CD4-positive, alpha-beta T cell treated with Interleukin-1 beta for 1 hour (primary cell): ENCODE measurements at regions not wholly inside any gene's neighbourhood (a gene's known extent, or its start where the extent isn't known, plus 50 kb on each side); places are given as distances from the start of the nearest gene placed in this dataset.

Experiments
- DNase-seq, 2 donors: peaks; one replicate each; pipeline ENCODE4 v3.0.0-alpha.2; 2020 to 2022

- no peak for DNase-seq
Observed at GRCh38 chr5:91235271-91235694, 147.8 kb downstream of the ARRDC3 start.

GRCh38 chr5:91232523-91232922 is 150.6 kb downstream of the ARRDC3 start:
- no peak for DNase-seq

- no peak for DNase-seq
Observed at GRCh38 chr5:91229031-91229727, 153.9 kb downstream of the ARRDC3 start.

- no peak for DNase-seq
Observed at GRCh38 chr5:91228188-91228587, 154.9 kb downstream of the ARRDC3 start.

GRCh38 chr5:91225848-91226686 is 157.1 kb downstream of the ARRDC3 start:
- DNase-seq = peak; percentile 52 to 64

- DNase-seq = no peak
Observed at GRCh38 chr5:91224969-91225368, 158.1 kb downstream of the ARRDC3 start.

GRCh38 chr5:91224456-91224855 is 158.7 kb downstream of the ARRDC3 start:
- no peak for DNase-seq

- no peak for DNase-seq
Observed at GRCh38 chr5:91223886-91224285, 159.2 kb downstream of the ARRDC3 start.

- no peak for DNase-seq
Observed at GRCh38 chr5:91222482-91222881, 160.6 kb downstream of the ARRDC3 start.

GRCh38 chr5:91221917-91222316 is 161.2 kb downstream of the ARRDC3 start:
- DNase-seq = no peak

- peak; percentile 11 to 29 for DNase-seq
Observed at GRCh38 chr5:91219803-91220371, 163.2 kb downstream of the ARRDC3 start.

- peak in 1 of 2 donors; percentile 45 for DNase-seq
Observed at GRCh38 chr5:91219091-91219802, 163.9 kb downstream of the ARRDC3 start.

GRCh38 chr5:91217859-91218258 is 165.3 kb downstream of the ARRDC3 start:
- DNase-seq = no peak

GRCh38 chr5:91214571-91214970 is 168.5 kb downstream of the ARRDC3 start:
- DNase-seq = no peak
